Parathyroid adenoma (tissue), 2 donors: ENCODE measurements at regions not wholly inside any gene's neighbourhood (a gene's known extent, or its start where the extent isn't known, plus 50 kb on each side); places are given as distances from the start of the nearest gene placed in this dataset.

Source experiments
- H2AFZ ChIP-seq: fragments of 300-600 bp; sonication (generic); one replicate; pipeline ENCODE4 v1.7.0; 2017; ENCODE audit warnings: antibody characterized with exemption, mild to moderate bottlenecking
- H3K27ac ChIP-seq: fragments of 300-600 bp; sonication (generic); one replicate; pipeline ENCODE4 v1.7.0; 2017
- H3K27me3 ChIP-seq: fragments of 300-600 bp; sonication (generic); one replicate; pipeline ENCODE4 v1.7.0; 2017; ENCODE audit warnings: low read length; ENCODE audit not compliant: control insufficient read depth, insufficient read depth
- H3K36me3 ChIP-seq: fragments of 300-600 bp; sonication (generic); one replicate; pipeline ENCODE4 v1.7.0; 2017; ENCODE audit warnings: low read length; ENCODE audit not compliant: control insufficient read depth, insufficient read depth
- H3K4me1 ChIP-seq: fragments of 300-600 bp; sonication (generic); one replicate; pipeline ENCODE4 v1.7.0; 2017; ENCODE audit warnings: control low read depth
- H3K4me2 ChIP-seq: fragments of 300-600 bp; sonication (generic); one replicate; pipeline ENCODE4 v1.7.0; 2017; ENCODE audit warnings: low read length
- H3K4me3 ChIP-seq: fragments of 300-600 bp; sonication (generic); one replicate; pipeline ENCODE4 v1.7.0; 2017; ENCODE audit warnings: low read depth, low read length
- H3K79me2 ChIP-seq: fragments of 300-600 bp; sonication (generic); one replicate; pipeline ENCODE4 v1.7.0; 2017; ENCODE audit warnings: control low read depth
- H3K9ac ChIP-seq: fragments of 300-600 bp; sonication (generic); one replicate; pipeline ENCODE4 v1.7.0; 2017; ENCODE audit warnings: mild to moderate bottlenecking
- H3K9me3 ChIP-seq: fragments of 300-600 bp; sonication (generic); one replicate; pipeline ENCODE4 v1.7.0; 2017; ENCODE audit warnings: low read length; ENCODE audit not compliant: control insufficient read depth
- CTCF ChIP-seq: fragments of 300-600 bp; sonication (generic); IDR thresholded peaks from one replicate; pipeline ENCODE4 v1.7.0; 2017; ENCODE audit warnings: antibody characterized with exemption, mild to moderate bottlenecking
- donor health status: primary hyperparathyroidism.

- no peaks in the 10 kb centered on the region for H3K9me3 ChIP-seq
- H3K4me2 ChIP-seq: no peak overlapping the region
- TF ChIP-seq CTCF: no peak
- H3K27ac ChIP-seq: no peak overlapping the region
- H3K9ac ChIP-seq: no peak overlapping the region
- no peak overlapping the region for H2AFZ ChIP-seq
- no peaks in the 10 kb centered on the region for H3K79me2 ChIP-seq
- no peaks in the 10 kb centered on the region for H3K4me1 ChIP-seq
- no peak overlapping the region for H3K4me3 ChIP-seq
- H3K27me3 ChIP-seq: no peaks in the 10 kb centered on the region
- no peaks in the 10 kb centered on the region for H3K36me3 ChIP-seq
Measured at GRCh38 chr20:19819149-19819548, 61.1 kb downstream of the RIN2 start.

GRCh38 chr20:19820555-19821211 is 62.6 kb downstream of the RIN2 start:
- Histone ChIP-seq H3K27ac (no peak overlapping the region), H3K79me2 (no peaks in the 10 kb centered on the region), H3K36me3 (no peaks in the 10 kb centered on the region), H2AFZ (no peak overlapping the region), H3K4me1 (no peaks in the 10 kb centered on the region), H3K4me3 (no peak overlapping the region), H3K27me3 (no peaks in the 10 kb centered on the region), H3K9me3 (no peaks in the 10 kb centered on the region), H3K9ac (no peak overlapping the region), H3K4me2 (no peak overlapping the region)
- TF ChIP-seq CTCF: no peak

GRCh38 chr20:19821606-19822005 is 63.5 kb downstream of the RIN2 start:
- no peak for TF ChIP-seq CTCF
- Histone ChIP-seq H3K4me2 (no peak overlapping the region), H3K9me3 (no peaks in the 10 kb centered on the region), H3K79me2 (no peaks in the 10 kb centered on the region), H2AFZ (no peak overlapping the region), H3K27ac (no peak overlapping the region), H3K4me1 (no peaks in the 10 kb centered on the region), H3K36me3 (no peaks in the 10 kb centered on the region), H3K9ac (no peak overlapping the region), H3K4me3 (no peak overlapping the region), H3K27me3 (no peaks in the 10 kb centered on the region)

- TF ChIP-seq CTCF: no peak
- Histone ChIP-seq H3K4me1 (no peaks in the 10 kb centered on the region), H3K36me3 (no peaks in the 10 kb centered on the region), H3K9ac (no peak overlapping the region), H3K4me2 (no peak overlapping the region), H3K79me2 (no peaks in the 10 kb centered on the region), H3K27me3 (no peaks in the 10 kb centered on the region), H3K9me3 (no peaks in the 10 kb centered on the region), H2AFZ (no peak overlapping the region), H3K27ac (no peak overlapping the region), H3K4me3 (no peak overlapping the region)
Measured at GRCh38 chr20:19823216-19823615, 65.2 kb downstream of the RIN2 start.

- TF ChIP-seq CTCF: no peak
- H3K4me1 ChIP-seq: no peaks in the 10 kb centered on the region
- no peaks in the 10 kb centered on the region for H3K9me3 ChIP-seq
- H3K9ac ChIP-seq: no peak overlapping the region
- no peak overlapping the region for H2AFZ ChIP-seq
- no peak overlapping the region for H3K27ac ChIP-seq
- H3K36me3 ChIP-seq: no peaks in the 10 kb centered on the region
- no peaks in the 10 kb centered on the region for H3K27me3 ChIP-seq
- no peaks in the 10 kb centered on the region for H3K79me2 ChIP-seq
- H3K4me3 ChIP-seq: no peak overlapping the region
- no peak overlapping the region for H3K4me2 ChIP-seq
Measured at GRCh38 chr20:19823971-19824370, 65.9 kb downstream of the RIN2 start.
